ENCODE measurements at regions not wholly inside any gene's neighbourhood (a gene's known extent, or its start where the extent isn't known, plus 50 kb on each side); places are given as distances from the start of the nearest gene placed in this dataset.

DNA sequence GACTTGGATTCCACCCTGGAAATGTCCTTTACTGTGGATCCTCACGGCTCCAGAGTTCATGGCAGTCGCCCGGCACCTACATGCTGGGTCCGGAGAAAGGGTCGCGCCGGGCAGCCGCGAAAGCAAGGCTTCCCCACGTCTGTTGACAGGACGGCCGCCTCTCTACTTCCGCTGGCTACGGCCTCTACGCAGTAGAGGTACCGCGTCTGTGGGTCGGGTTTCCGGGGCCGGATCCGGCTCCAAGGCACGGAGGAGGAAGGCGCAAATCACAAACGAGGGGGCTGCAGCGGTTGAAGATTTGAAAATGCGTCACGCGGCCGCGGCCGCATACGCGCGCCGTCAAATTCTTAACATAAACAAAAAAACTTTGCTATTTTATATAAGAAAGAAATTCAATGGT lies 649.6 kb downstream of the REEP3 start:
- TF ChIP-seq, protein P1, sequence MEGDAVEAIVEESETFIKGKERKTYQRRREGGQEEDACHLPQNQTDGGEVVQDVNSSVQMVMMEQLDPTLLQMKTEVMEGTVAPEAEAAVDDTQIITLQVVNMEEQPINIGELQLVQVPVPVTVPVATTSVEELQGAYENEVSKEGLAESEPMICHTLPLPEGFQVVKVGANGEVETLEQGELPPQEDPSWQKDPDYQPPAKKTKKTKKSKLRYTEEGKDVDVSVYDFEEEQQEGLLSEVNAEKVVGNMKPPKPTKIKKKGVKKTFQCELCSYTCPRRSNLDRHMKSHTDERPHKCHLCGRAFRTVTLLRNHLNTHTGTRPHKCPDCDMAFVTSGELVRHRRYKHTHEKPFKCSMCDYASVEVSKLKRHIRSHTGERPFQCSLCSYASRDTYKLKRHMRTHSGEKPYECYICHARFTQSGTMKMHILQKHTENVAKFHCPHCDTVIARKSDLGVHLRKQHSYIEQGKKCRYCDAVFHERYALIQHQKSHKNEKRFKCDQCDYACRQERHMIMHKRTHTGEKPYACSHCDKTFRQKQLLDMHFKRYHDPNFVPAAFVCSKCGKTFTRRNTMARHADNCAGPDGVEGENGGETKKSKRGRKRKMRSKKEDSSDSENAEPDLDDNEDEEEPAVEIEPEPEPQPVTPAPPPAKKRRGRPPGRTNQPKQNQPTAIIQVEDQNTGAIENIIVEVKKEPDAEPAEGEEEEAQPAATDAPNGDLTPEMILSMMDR (IDR thresholded peaks at IDR 0.05): no peak
- TF ChIP-seq POLR2A (IDR thresholded peaks at IDR 0.05) (no peak), EP300 (IDR thresholded peaks at IDR 0.05) (no peak)
